Activated CD4-positive, alpha-beta T cell treated with anti-CD3 and anti-CD28 coated beads for 36 hours (primary cell): ENCODE measurements at regions not wholly inside any gene's neighbourhood (a gene's known extent, or its start where the extent isn't known, plus 50 kb on each side); places are given as distances from the start of the nearest gene placed in this dataset.

Experiments
- ATAC-seq: fragments of 200-7000 bp; cut with Tn5 transposase; one replicate; pipeline ENCODE4 v1.10.0; 2021; ENCODE audit warnings: mild to moderate bottlenecking, moderate library complexity
- CTCF ChIA-PET: fragments of 350-600 bp; sonication (Branson Sonifier 250); formaldehyde crosslinking; loops from one replicate; lab custom pipeline; 2021; ENCODE audit warnings: antibody characterized with exemption; lab: Charles Lee
- POLR2A ChIA-PET: fragments of 350-600 bp; sonication (Branson Sonifier 250); formaldehyde crosslinking; loops from one replicate; lab custom pipeline; 2021; ENCODE audit warnings: antibody characterized with exemption, inconsistent platforms; lab: Charles Lee
- DNase-seq: peaks from one replicate; pipeline ENCODE4 v3.0.0-alpha.2; 2020
- H3K27ac Mint-ChIP-seq: one replicate; pipeline ENCODE4 v1.8.0; 2021; ENCODE audit warnings: mixed read lengths
- H3K27me3 Mint-ChIP-seq: one replicate; pipeline ENCODE4 v1.8.0; 2021; ENCODE audit warnings: mixed read lengths
- H3K36me3 Mint-ChIP-seq: one replicate; pipeline ENCODE4 v1.8.0; 2021; ENCODE audit warnings: low read depth, mixed read lengths
- H3K4me1 Mint-ChIP-seq: one replicate; pipeline ENCODE4 v1.8.0; 2021; ENCODE audit warnings: mixed read lengths
- H3K4me3 Mint-ChIP-seq: one replicate; pipeline ENCODE4 v1.8.0; 2021; ENCODE audit warnings: mild to moderate bottlenecking, moderate library complexity, mixed read lengths
- H3K9me3 Mint-ChIP-seq: one replicate; pipeline ENCODE4 v1.8.0; 2021; ENCODE audit warnings: low read depth, mixed read lengths
- intact Hi-C, 2 experiments: fragments of 100-400 bp; cut with DNase I in 1 of 2; cut with micrococcal nuclease in 1 of 2; formaldehyde crosslinking; loops; one replicate each; pipeline versions ENCODE4 v1.14.2 to v1.15.1; 2022 to 2024; cut with DNase I, micrococcal nuclease

DNA sequence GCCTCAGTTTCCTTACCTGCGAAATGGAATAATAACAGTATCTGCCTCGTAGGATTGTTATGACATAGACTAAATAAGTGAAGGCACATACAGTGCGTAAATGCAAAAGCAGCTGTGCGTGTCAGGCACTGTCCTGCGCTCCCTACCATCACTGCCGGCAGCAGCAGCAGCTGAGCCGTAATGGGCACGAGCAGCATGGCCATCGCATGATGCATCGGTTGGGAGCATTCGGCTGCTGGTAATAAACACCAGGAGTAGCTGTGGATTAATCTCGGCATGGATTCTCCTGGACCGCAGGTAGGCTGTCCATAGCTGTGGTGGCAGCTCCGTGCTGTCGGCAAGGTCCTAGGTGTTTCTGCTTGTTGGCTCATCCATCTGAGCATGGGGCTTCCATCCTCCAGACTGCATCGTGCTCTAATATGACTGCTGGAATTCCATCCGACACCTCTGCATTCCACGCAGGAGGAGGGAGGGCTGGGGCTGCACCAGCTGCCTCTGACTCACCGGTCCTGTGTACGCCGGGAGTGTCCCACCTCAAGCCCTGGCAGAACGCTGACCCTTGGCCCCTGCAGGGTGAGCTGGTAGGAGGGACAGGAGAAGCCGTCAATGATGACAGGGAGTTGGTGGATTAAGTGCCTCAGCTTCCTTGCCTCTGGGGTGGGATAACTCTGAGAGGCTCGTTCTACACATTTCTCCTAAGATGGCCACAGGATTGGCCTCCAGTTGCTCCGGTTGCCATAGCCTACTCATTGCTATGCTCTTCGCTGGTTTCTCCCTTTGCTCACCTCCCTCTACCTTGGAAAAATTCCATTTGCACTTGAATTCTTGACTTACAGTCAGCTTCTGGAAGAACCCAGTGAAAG is 100.9 kb upstream of the PMEPA1 start:
- CTCF ChIA-PET: interaction anchor here (0.6 to 0.7 kb wide), 2 partner anchors 188 to 791 kb away, joined by 3 to 4 read pairs; no protein-coding TSS in a partner anchor
- Mint-ChIP-seq H3K4me1 (no peaks in the 10 kb centered on the region), H3K4me3 (no peak overlapping the region), H3K9me3 (no peaks in the 10 kb centered on the region), H3K27ac (no peak overlapping the region), H3K36me3 (no peaks in the 10 kb centered on the region), H3K27me3 (peaks cover 3% of the 10 kb centered on the region)
- intact Hi-C loops: no loop called here
- POLR2A ChIA-PET: no interaction called here
- ATAC-seq (no peak), DNase-seq (no peak)

DNA sequence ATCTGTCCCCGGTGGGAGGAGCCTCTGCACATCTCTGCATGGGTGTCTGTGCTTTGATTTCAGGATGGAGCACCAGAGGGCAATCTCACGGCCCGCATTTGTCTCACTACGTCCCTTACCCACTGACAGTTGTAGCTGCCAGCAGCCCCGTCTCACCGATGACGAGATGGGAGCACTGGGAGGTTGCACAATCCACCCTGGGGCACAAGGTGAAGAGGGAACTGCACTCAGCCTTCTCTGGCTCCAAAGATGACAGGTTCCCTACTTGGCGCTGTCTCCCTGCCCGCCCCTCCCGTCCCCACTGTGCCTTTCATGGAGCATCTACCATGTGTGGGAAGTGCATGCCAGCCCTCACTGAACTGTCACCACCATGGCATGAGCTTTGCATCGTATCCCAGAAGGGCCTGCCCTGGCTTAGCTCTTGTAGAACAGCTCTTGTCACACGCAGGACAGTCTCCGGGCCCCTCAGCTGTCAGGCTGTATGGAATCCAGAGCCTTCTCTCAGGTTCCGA is 99.9 kb upstream of the PMEPA1 start:
- Mint-ChIP-seq H3K27me3 (peaks cover 3% of the 10 kb centered on the region), H3K27ac (no peak overlapping the region), H3K36me3 (no peaks in the 10 kb centered on the region), H3K4me3 (no peak overlapping the region), H3K9me3 (no peaks in the 10 kb centered on the region), H3K4me1 (no peaks in the 10 kb centered on the region)
- intact Hi-C loops: no loop called here
- POLR2A ChIA-PET: no interaction called here
- DNase-seq (no peak), ATAC-seq (no peak)
- CTCF ChIA-PET: interaction anchor here (0.6 to 0.7 kb wide), 2 partner anchors 18 to 187 kb away, joined by 3 read pairs; no protein-coding TSS in a partner anchor

DNA sequence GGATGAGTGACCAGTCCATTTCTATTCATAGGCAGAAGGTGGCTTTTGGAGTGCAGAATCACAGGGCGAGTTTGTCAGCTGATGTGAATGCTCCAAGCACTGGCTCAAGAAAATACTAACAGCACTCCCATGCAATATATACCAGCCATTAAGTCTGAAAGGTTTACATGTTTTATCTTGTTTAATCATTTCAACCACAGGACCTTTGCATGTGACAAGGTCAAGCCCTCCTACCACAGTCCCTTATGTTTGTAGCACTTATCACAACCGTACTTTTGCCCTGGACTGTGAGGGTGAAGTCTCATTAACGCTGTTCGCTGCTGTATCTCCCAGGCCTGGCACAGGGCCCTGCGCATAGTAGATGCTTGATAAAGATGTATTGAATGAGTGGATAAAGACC is 99.3 kb upstream of the PMEPA1 start:
- no peaks in the 10 kb centered on the region for H3K4me1 Mint-ChIP-seq
- H3K36me3 Mint-ChIP-seq: no peaks in the 10 kb centered on the region
- H3K27me3 Mint-ChIP-seq: no peaks in the 10 kb centered on the region
- intact Hi-C loops: no loop called here
- no peaks in the 10 kb centered on the region for H3K9me3 Mint-ChIP-seq
- POLR2A ChIA-PET: no interaction called here
- no peak for DNase-seq
- CTCF ChIA-PET: interaction anchor here (0.6 kb wide), 1 partner anchor 18 kb away, joined by 3 read pairs; no protein-coding TSS in a partner anchor
- H3K4me3 Mint-ChIP-seq: no peak overlapping the region
- no peak for ATAC-seq
- no peak overlapping the region for H3K27ac Mint-ChIP-seq

DNA sequence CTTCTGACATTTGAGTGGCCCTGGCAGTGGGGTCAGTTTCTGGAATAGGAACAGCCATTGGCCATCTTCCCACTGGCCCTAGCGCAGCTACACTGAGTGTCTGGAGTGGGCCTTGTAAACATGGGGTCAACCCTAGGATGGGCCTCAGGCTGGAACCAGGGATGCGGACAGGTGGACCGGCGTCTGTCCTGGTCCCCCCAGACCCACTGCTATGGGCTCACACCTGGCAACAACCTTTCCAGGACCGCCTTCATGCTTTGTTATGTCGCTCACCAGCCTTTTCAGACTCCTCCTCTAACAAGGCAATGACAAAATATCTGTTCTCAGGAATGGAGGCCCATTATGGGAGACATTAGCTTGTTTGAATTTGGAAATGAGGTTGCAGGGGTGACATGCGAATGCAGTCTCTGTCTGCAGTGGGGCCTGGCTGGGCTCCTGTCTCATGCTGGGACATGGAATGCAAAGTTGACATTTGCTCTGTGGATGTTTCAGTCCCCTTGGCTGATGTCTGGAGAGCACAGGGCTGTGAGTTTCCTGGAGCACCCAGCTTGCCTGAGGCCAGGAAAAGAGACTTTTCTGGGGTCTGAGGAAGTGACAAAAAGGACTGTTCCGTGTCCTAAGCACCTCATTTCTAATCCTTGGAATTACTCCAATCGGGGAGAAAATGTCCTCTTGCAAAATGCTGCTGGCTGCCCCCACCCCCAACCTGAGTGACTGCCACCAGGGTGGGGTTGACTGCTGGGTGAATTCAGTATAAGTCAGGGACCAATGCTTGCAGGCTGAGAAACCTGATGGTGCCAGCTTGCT is 98.7 kb upstream of the PMEPA1 start:
- no peak for DNase-seq
- Mint-ChIP-seq H3K27me3 (no peaks in the 10 kb centered on the region), H3K36me3 (no peaks in the 10 kb centered on the region), H3K27ac (no peak overlapping the region), H3K4me3 (no peak overlapping the region), H3K4me1 (no peaks in the 10 kb centered on the region), H3K9me3 (no peaks in the 10 kb centered on the region)
- CTCF ChIA-PET: no interaction called here
- ATAC-seq: no peak
- intact Hi-C loops: no loop called here
- POLR2A ChIA-PET: no interaction called here

DNA sequence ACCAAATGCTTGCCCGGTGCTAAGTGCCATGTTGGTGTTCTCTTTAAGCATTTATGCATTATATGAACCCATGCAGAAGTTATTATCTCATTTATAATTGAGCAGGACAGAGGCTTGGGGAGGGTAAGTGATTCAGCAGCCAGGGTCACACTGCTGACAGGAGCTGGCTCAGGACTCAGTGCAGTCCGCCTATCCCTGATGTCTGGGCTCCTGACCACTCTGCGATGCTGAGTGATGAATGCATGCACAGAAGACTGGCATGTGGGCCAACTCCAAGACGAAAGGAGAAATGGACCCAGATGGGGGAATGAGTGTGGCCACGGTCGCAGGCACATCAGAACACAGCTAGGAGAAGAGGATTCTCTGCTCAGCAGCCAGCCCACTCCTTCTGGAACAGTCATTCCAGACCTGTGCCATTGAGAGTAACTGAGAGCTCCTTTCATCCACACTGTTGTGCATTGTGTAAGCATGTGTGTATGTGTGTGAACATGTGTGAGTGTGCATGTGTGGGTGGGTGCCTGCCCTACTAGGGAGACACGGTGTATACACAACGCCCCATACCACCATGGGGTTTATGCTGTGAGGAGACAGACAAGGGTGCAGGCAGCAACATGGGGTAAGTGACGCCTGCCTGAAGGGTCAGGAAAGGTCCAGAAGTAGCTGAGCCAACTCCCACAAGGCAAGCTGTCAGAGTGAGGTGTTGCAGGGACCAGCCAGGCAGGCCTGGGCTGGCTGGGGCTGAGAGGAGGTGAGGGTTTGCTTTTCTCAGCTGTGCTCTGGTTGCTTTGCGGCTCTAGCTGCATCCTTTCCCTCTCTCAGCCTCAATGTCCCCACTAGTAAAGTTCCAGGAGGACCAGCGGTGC is 97.8 kb upstream of the PMEPA1 start:
- no peaks in the 10 kb centered on the region for H3K36me3 Mint-ChIP-seq
- CTCF ChIA-PET: no interaction called here
- no peak overlapping the region for H3K4me3 Mint-ChIP-seq
- no peak for ATAC-seq
- no peak overlapping the region for H3K27ac Mint-ChIP-seq
- no peaks in the 10 kb centered on the region for H3K4me1 Mint-ChIP-seq
- no peak for DNase-seq
- no peaks in the 10 kb centered on the region for H3K9me3 Mint-ChIP-seq
- POLR2A ChIA-PET: no interaction called here
- intact Hi-C loops: no loop called here
- no peaks in the 10 kb centered on the region for H3K27me3 Mint-ChIP-seq

DNA sequence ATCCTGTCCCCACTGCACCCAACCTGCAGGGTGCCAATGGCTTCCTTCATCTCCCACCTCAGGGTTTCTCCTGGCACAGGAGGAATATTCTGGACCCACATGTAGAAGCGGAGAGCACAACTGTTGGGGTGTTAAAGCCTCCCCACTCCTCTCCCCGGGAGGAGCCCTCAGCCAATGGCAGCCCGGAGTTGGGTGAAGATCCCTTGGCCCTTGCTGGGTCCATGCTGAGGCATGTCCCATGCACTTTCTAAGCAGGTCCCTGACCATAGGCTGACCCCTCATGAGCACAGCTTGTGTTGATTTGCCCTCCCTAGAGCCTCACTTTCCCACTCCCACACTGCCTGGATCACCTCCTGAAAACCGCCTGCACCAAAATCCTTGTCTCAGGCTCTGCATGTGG is 97.2 kb upstream of the PMEPA1 start:
- H3K4me1 Mint-ChIP-seq: no peaks in the 10 kb centered on the region
- ChIA-PET CTCF (interaction anchor here (0.6 kb wide), 1 partner anchor 722 kb away, joined by 4 read pairs; no protein-coding TSS in a partner anchor), POLR2A (no interaction called here)
- intact Hi-C loops: no loop called here
- H3K9me3 Mint-ChIP-seq: no peaks in the 10 kb centered on the region
- no peaks in the 10 kb centered on the region for H3K36me3 Mint-ChIP-seq
- ATAC-seq: no peak
- DNase-seq: no peak
- no peaks in the 10 kb centered on the region for H3K27me3 Mint-ChIP-seq
- no peak overlapping the region for H3K4me3 Mint-ChIP-seq
- H3K27ac Mint-ChIP-seq: no peak overlapping the region

DNA sequence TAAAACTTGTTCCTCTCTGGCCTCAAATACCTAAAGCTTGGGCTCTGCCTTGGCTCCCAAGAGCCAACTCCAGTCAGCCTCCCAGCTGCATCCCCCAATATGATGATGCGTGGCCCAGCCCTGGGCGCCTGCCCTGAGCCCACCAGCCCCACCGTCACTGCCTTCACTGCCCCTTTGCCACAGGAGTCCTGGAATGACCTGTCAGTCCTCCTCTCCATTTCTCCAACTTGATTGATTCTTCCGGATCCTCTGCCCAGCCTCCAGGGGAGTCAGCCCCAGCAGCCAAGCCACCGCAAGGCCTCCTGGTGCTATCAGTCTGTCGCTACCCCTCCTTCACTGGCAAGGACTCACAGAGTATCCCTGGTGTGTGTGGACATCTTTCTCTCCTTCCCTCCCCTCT is 96.7 kb upstream of the PMEPA1 start:
- Mint-ChIP-seq H3K36me3 (no peaks in the 10 kb centered on the region), H3K27ac (no peak overlapping the region), H3K4me1 (no peaks in the 10 kb centered on the region), H3K4me3 (no peak overlapping the region), H3K27me3 (no peaks in the 10 kb centered on the region), H3K9me3 (no peaks in the 10 kb centered on the region)
- intact Hi-C loops: no loop called here
- ATAC-seq (no peak), DNase-seq (no peak)
- ChIA-PET POLR2A (no interaction called here), CTCF (interaction anchor here (0.6 kb wide), 1 partner anchor 722 kb away, joined by 4 read pairs; no protein-coding TSS in a partner anchor)

DNA sequence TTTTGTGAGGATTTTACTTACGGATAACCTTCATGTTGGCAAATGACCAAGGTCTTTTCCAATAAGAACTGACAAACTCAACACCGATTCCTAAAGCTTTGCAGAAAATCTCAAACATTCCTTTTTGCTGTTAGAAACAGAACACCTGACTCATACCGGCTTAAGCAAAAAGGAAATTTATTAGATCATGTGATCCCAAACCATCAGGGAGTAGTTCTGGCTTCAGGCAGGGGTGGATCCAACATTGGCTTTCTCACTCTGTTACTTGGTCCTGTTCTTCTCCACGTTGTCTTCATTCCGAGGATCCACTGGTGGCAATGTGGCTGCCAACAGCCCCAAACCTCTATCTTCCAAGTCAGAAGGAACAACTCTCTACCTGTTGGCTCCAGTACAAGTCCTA is 95.9 kb upstream of the PMEPA1 start:
- Mint-ChIP-seq H3K27ac (no peak overlapping the region), H3K4me3 (no peak overlapping the region)

DNA sequence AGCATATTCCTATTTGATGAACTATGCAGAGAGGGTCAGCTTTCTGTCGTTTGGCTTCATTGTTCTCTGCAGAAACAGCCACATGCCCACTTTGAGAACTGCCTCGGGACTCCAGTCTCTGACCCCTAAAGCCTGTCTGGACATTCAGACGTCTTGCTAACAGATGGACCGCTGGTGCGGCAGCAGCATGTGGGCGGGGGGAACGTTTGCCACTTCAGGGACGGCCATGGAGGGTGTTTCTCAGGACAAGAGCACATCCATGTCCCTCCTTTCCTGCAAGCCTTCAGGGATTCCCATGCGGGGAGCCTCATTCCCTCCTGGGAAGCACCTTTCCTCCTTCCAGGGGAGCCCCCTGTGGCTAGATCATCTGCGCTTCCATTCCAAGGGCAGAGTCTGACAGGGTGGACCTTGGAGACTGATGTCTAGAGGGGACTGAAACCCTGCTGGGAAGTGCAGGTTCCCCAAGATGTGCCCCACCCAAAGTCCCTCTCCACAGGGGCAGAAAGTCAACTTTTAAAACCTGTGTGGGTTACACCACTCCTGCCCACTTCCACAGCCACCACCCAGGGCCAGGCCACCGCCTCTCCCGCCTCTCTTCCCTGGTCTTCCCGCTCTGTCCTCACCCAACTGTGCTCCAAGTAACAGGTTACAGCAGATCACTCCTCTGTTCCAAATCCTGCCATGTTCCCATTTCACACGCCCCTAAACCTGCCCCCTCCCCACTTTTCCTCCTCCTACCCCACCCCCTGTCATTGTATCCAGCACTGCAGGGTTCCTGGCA is 94.8 kb upstream of the PMEPA1 start:
- POLR2A ChIA-PET: no interaction called here

More for the DNA sequence above, 95.9 kb upstream of the PMEPA1 start:
- CTCF ChIA-PET: no interaction called here
- Mint-ChIP-seq H3K9me3 (no peaks in the 10 kb centered on the region), H3K27me3 (no peaks in the 10 kb centered on the region), H3K36me3 (no peaks in the 10 kb centered on the region), H3K4me1 (no peaks in the 10 kb centered on the region)
- intact Hi-C loops: no loop called here
- POLR2A ChIA-PET: no interaction called here
- DNase-seq (no peak), ATAC-seq (no peak)

DNA sequence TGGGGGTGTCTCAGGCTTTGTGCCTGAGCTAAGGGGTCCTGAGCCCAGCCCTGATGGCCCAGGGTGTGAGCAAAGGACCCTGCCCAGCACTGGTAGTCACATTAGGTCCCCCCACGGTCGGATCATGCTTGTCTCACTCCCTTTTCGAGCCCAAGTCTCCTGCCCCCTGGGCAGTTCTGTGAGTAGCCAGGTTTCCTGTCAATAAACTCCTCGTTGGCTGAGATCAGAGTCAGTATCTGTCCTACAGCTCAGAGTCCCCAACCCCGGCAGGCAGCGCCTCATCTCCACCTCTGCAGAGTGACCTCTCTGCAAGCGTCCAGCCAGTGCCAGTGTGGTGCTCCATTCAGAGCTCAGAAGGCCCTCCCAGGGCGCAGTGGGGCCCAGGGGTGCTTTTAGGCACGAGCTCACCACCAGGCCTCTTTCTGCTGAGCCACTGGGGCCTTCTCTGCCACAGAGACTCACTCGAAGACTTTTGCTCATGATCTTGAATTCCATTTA is 93.7 kb upstream of the PMEPA1 start:
- DNase-seq (no peak), ATAC-seq (no peak)
- H3K27me3 Mint-ChIP-seq: no peaks in the 10 kb centered on the region
- intact Hi-C loops: no loop called here
- H3K4me3 Mint-ChIP-seq: no peak overlapping the region
- no peaks in the 10 kb centered on the region for H3K4me1 Mint-ChIP-seq
- POLR2A ChIA-PET: no interaction called here
- H3K36me3 Mint-ChIP-seq: no peaks in the 10 kb centered on the region
- CTCF ChIA-PET: interaction anchor here (0.6 kb wide), 1 partner anchor 75 kb away, joined by 3 read pairs; no protein-coding TSS in a partner anchor
- no peaks in the 10 kb centered on the region for H3K9me3 Mint-ChIP-seq
- H3K27ac Mint-ChIP-seq: no peak overlapping the region

More for the DNA sequence above, 94.8 kb upstream of the PMEPA1 start:
- intact Hi-C loops: no loop called here
- H3K4me1 Mint-ChIP-seq: no peaks in the 10 kb centered on the region
- no peaks in the 10 kb centered on the region for H3K27me3 Mint-ChIP-seq
- no peak overlapping the region for H3K27ac Mint-ChIP-seq
- H3K36me3 Mint-ChIP-seq: no peaks in the 10 kb centered on the region
- H3K4me3 Mint-ChIP-seq: no peak overlapping the region
- DNase-seq: no peak
- CTCF ChIA-PET: no interaction called here
- H3K9me3 Mint-ChIP-seq: no peaks in the 10 kb centered on the region
- ATAC-seq: no peak
